ENCODE measurements at regions not wholly inside any gene's neighbourhood (a gene's known extent, or its start where the extent isn't known, plus 50 kb on each side); places are given as distances from the start of the nearest gene placed in this dataset.

- no peaks in the 10 kb centered on the region for H3K9me3 ChIP-seq (ENCODE audit: control insufficient read depth in 4 of 4, low read length in 3 of 4)
- H3K27me3 ChIP-seq (ENCODE audit: control insufficient read depth in 4 of 4, insufficient read depth in 4 of 4, low read length in 3 of 4) = no peaks in the 10 kb centered on the region
- WGBS = 91% methylated on average over 2 of the region's 2 CpGs
- H3K27ac ChIP-seq (ENCODE audit: low read depth in 1 of 2, low read length in 2 of 2) = no peak overlapping the region
- TF ChIP-seq FOXA1 (IDR thresholded peaks at IDR 0.05) = no peak
- no peak for TF ChIP-seq RAD21 (IDR thresholded peaks at IDR 0.05)
- no peak for TF ChIP-seq SP1 (IDR thresholded peaks at IDR 0.05)
- TF ChIP-seq GABPA (IDR thresholded peaks at IDR 0.05 in 1 of 2, conservative IDR thresholded peaks at IDR 0.05 in 1 of 2) = no peak
- TF ChIP-seq HNF4A (conservative IDR thresholded peaks at IDR 0.05) = no peak
- TF ChIP-seq EGR1 (IDR thresholded peaks at IDR 0.05; ENCODE audit: low read depth in 2 of 2) = no peak
- no peak for TF ChIP-seq HNF4G (IDR thresholded peaks at IDR 0.05)
- TF ChIP-seq ZBTB33 (IDR thresholded peaks at IDR 0.05) = no peak
- no peak for TF ChIP-seq NR2F2 (IDR thresholded peaks at IDR 0.05)
- no peak for TF ChIP-seq JUND (IDR thresholded peaks at IDR 0.05)
- no peak for TF ChIP-seq RXRA (IDR thresholded peaks at IDR 0.05)
- no peak for TF ChIP-seq TAF1 (conservative IDR thresholded peaks at IDR 0.05)
- TF ChIP-seq, protein P1, sequence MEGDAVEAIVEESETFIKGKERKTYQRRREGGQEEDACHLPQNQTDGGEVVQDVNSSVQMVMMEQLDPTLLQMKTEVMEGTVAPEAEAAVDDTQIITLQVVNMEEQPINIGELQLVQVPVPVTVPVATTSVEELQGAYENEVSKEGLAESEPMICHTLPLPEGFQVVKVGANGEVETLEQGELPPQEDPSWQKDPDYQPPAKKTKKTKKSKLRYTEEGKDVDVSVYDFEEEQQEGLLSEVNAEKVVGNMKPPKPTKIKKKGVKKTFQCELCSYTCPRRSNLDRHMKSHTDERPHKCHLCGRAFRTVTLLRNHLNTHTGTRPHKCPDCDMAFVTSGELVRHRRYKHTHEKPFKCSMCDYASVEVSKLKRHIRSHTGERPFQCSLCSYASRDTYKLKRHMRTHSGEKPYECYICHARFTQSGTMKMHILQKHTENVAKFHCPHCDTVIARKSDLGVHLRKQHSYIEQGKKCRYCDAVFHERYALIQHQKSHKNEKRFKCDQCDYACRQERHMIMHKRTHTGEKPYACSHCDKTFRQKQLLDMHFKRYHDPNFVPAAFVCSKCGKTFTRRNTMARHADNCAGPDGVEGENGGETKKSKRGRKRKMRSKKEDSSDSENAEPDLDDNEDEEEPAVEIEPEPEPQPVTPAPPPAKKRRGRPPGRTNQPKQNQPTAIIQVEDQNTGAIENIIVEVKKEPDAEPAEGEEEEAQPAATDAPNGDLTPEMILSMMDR (IDR thresholded peaks at IDR 0.05; ENCODE audit: low read depth, low read length, missing input control) = no peak
- TF ChIP-seq, protein P2, sequence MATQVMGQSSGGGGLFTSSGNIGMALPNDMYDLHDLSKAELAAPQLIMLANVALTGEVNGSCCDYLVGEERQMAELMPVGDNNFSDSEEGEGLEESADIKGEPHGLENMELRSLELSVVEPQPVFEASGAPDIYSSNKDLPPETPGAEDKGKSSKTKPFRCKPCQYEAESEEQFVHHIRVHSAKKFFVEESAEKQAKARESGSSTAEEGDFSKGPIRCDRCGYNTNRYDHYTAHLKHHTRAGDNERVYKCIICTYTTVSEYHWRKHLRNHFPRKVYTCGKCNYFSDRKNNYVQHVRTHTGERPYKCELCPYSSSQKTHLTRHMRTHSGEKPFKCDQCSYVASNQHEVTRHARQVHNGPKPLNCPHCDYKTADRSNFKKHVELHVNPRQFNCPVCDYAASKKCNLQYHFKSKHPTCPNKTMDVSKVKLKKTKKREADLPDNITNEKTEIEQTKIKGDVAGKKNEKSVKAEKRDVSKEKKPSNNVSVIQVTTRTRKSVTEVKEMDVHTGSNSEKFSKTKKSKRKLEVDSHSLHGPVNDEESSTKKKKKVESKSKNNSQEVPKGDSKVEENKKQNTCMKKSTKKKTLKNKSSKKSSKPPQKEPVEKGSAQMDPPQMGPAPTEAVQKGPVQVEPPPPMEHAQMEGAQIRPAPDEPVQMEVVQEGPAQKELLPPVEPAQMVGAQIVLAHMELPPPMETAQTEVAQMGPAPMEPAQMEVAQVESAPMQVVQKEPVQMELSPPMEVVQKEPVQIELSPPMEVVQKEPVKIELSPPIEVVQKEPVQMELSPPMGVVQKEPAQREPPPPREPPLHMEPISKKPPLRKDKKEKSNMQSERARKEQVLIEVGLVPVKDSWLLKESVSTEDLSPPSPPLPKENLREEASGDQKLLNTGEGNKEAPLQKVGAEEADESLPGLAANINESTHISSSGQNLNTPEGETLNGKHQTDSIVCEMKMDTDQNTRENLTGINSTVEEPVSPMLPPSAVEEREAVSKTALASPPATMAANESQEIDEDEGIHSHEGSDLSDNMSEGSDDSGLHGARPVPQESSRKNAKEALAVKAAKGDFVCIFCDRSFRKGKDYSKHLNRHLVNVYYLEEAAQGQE (IDR thresholded peaks at IDR 0.05) = no peak
- TF ChIP-seq, protein P3, sequence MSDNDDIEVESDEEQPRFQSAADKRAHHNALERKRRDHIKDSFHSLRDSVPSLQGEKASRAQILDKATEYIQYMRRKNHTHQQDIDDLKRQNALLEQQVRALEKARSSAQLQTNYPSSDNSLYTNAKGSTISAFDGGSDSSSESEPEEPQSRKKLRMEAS (IDR thresholded peaks at IDR 0.05) = no peak
- H3K36me3 ChIP-seq (ENCODE audit: control insufficient read depth in 4 of 4, insufficient read depth in 3 of 4, low read depth in 1 of 4, low read length in 3 of 4) = no peaks in the 10 kb centered on the region
- DNase-seq (ENCODE audit: low spot score) = no peak
- H3K4me3 ChIP-seq (ENCODE audit: low read depth in 1 of 3, low read length in 3 of 3) = no peak overlapping the region
- no peak overlapping the region for H3K9ac ChIP-seq (ENCODE audit: low read depth in 1 of 2, low read length in 2 of 2)
- no peaks in the 10 kb centered on the region for H3K4me1 ChIP-seq (ENCODE audit: control insufficient read depth in 4 of 4, insufficient read depth in 4 of 4, low read length in 3 of 4)
Measured at GRCh38 chr5:111574311-111574710, 62.0 kb upstream of the STARD4 start.

DNA sequence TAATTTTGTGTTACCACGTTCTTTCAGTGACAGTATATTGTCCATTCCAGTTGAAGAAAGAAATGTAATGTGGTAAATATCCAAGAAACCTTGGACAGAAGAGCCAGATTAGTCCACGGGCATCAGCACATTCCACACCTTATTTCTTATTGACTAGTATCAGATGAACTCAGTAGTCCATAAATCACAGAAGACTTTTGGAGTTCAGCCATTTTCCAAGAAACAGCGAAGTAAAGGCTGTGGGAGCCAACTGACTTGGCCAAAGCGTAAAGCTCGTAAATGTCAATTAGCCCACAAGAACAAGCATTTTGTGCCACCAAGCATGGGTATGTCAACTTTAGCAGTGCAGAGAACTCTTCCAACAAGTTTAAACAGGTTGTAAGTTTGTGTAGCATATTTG lies 60.2 kb upstream of the STARD4 start:
- no peaks in the 10 kb centered on the region for H3K36me3 ChIP-seq (ENCODE audit: control insufficient read depth in 4 of 4, insufficient read depth in 3 of 4, low read depth in 1 of 4, low read length in 3 of 4)
- no peaks in the 10 kb centered on the region for H3K4me1 ChIP-seq (ENCODE audit: control insufficient read depth in 4 of 4, insufficient read depth in 4 of 4, low read length in 3 of 4)
- H3K9ac ChIP-seq (ENCODE audit: low read depth in 1 of 2, low read length in 2 of 2) = no peak overlapping the region
- no peak for DNase-seq (ENCODE audit: low spot score)
- TF ChIP-seq EGR1 (IDR thresholded peaks at IDR 0.05; ENCODE audit: low read depth in 2 of 2) = no peak
- no peak for TF ChIP-seq GABPA (IDR thresholded peaks at IDR 0.05 in 1 of 2, conservative IDR thresholded peaks at IDR 0.05 in 1 of 2)
- TF ChIP-seq, protein P2 (IDR thresholded peaks at IDR 0.05) = no peak
- TF ChIP-seq NR2F2 (IDR thresholded peaks at IDR 0.05) = no peak
- H3K4me3 ChIP-seq (ENCODE audit: low read depth in 1 of 3, low read length in 3 of 3) = no peak overlapping the region
- H3K27ac ChIP-seq (ENCODE audit: low read depth in 1 of 2, low read length in 2 of 2) = no peak overlapping the region
- 88% methylated on average over 5 of the region's 5 CpGs for WGBS
- no peaks in the 10 kb centered on the region for H3K27me3 ChIP-seq (ENCODE audit: control insufficient read depth in 4 of 4, insufficient read depth in 4 of 4, low read length in 3 of 4)
- H3K9me3 ChIP-seq (ENCODE audit: control insufficient read depth in 4 of 4, low read length in 3 of 4) = no peaks in the 10 kb centered on the region

Measured in liver (tissue), 8 donors.